Vagina (tissue), 2 donors: ENCODE measurements at regions not wholly inside any gene's neighbourhood (a gene's known extent, or its start where the extent isn't known, plus 50 kb on each side); places are given as distances from the start of the nearest gene placed in this dataset.

Experiments
- POLR2AphosphoS5 ChIP-seq, 2 donors: sonication (generic); formaldehyde crosslinking; IDR thresholded peaks; one replicate each; pipeline ENCODE4 v1.9.0; 2017; ENCODE audit warnings: antibody characterized with exemption in 2 of 2, mild to moderate bottlenecking in 2 of 2, low read depth in 1 of 2; ENCODE audit not compliant: insufficient read depth in 1 of 2
- TF ChIP-seq, protein P1 (sequence below), 3 experiments: fragments of 450-650 bp in 2 of 3; fragments of 200-600 bp in 1 of 3; sonication (generic) in 1 of 3; IDR thresholded peaks; one replicate each; pipeline ENCODE4 v1.5.1; 2017 to 2019; ENCODE audit warnings: antibody characterized with exemption in 3 of 3, mild to moderate bottlenecking in 2 of 3, moderate library complexity in 2 of 3

DNA sequence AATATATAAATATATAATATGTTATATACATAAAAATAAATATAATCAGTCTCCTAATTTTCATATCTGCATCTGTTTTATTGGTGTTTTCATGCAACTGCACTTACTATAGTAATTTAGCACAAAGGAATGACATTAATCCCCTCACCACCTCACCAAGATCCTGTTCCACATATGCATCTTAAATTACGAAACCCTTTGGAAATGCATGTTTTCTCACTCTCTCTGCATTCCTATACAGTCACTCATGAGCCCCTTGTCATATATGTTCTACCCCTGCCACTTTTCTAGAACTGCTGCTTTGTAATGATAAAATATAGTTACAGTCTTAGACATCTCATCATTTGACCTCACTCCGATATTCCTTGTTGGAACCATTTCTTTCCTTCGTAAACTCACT is 728.7 kb upstream of the SLIT2 start:
- TF ChIP-seq, protein P1, sequence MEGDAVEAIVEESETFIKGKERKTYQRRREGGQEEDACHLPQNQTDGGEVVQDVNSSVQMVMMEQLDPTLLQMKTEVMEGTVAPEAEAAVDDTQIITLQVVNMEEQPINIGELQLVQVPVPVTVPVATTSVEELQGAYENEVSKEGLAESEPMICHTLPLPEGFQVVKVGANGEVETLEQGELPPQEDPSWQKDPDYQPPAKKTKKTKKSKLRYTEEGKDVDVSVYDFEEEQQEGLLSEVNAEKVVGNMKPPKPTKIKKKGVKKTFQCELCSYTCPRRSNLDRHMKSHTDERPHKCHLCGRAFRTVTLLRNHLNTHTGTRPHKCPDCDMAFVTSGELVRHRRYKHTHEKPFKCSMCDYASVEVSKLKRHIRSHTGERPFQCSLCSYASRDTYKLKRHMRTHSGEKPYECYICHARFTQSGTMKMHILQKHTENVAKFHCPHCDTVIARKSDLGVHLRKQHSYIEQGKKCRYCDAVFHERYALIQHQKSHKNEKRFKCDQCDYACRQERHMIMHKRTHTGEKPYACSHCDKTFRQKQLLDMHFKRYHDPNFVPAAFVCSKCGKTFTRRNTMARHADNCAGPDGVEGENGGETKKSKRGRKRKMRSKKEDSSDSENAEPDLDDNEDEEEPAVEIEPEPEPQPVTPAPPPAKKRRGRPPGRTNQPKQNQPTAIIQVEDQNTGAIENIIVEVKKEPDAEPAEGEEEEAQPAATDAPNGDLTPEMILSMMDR (IDR thresholded peaks at IDR 0.05), result no peak
- TF ChIP-seq POLR2AphosphoS5 (IDR thresholded peaks at IDR 0.05; ENCODE audit: insufficient read depth in 1 of 2, low read depth in 1 of 2), result no peak
